ENCODE measurements at regions not wholly inside any gene's neighbourhood (a gene's known extent, or its start where the extent isn't known, plus 50 kb on each side); places are given as distances from the start of the nearest gene placed in this dataset.

DNA sequence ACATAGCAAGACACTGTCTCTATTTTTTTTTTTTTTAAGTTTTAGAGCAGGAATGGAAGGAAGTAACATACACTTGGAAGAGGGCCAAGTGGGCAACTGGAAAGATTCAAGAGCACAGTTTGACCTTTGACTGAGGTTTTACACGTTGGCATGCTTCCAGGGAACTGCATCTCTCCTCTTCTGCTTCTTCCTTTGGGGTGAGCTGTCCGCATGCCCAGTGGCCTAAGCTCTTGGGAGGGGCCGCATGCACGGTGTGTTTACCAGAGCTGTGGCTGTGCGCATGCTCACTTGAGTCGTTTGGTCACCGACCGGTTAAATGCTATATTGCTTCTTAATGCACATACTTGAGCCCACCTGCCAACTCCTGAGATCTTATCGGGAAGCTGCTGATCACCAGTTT, 727.7 kb downstream of the UQCRFS1 start:
- H3K9me3 ChIP-seq (replicated peaks), result no peaks in the 10 kb centered on the region
- TF ChIP-seq, protein P1, sequence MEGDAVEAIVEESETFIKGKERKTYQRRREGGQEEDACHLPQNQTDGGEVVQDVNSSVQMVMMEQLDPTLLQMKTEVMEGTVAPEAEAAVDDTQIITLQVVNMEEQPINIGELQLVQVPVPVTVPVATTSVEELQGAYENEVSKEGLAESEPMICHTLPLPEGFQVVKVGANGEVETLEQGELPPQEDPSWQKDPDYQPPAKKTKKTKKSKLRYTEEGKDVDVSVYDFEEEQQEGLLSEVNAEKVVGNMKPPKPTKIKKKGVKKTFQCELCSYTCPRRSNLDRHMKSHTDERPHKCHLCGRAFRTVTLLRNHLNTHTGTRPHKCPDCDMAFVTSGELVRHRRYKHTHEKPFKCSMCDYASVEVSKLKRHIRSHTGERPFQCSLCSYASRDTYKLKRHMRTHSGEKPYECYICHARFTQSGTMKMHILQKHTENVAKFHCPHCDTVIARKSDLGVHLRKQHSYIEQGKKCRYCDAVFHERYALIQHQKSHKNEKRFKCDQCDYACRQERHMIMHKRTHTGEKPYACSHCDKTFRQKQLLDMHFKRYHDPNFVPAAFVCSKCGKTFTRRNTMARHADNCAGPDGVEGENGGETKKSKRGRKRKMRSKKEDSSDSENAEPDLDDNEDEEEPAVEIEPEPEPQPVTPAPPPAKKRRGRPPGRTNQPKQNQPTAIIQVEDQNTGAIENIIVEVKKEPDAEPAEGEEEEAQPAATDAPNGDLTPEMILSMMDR (IDR thresholded peaks at IDR 0.05; ENCODE audit: borderline replicate concordance), result no peak
- no peak for DNase-seq
- no peak overlapping the region for H3K27ac ChIP-seq (replicated peaks)
- H3K4me3 ChIP-seq, result no peak overlapping the region
- intact Hi-C loops (cut with micrococcal nuclease), result no loop called here
- no peaks in the 10 kb centered on the region for H3K36me3 ChIP-seq
- peaks cover 23% of the 10 kb centered on the region for H3K27me3 ChIP-seq (ENCODE audit: low read depth)
- H3K4me1 ChIP-seq, result peaks cover 12% of the 10 kb centered on the region

DNA sequence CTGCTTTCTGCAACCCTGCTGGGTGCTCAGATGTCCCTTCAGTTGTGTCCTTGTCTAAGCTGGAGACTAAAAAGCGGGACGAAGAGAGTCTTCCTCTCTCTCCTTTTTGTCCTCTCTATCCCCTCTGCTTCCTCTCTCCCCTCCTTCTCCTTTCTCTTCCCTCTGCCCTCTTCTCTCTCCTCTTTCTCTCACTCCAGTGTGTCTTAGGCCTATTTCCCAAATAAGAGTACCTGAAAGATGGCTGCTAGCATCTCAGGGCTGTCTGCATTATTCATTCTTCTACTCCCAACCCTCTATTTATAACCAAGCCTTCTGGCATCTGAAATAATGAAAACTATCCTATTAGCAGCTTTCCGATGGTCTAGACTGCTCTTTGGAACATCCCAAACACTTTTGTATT, 729.8 kb downstream of the UQCRFS1 start:
- intact Hi-C loops (cut with micrococcal nuclease), result no loop called here
- H3K36me3 ChIP-seq, result no peaks in the 10 kb centered on the region
- H3K4me1 ChIP-seq, result peaks cover 12% of the 10 kb centered on the region
- H3K27me3 ChIP-seq (ENCODE audit: low read depth), result peaks cover 4% of the 10 kb centered on the region
- H3K4me3 ChIP-seq, result no peak overlapping the region
- H3K9me3 ChIP-seq (replicated peaks), result no peaks in the 10 kb centered on the region
- H3K27ac ChIP-seq (replicated peaks), result no peak overlapping the region
- TF ChIP-seq, protein P1 (IDR thresholded peaks at IDR 0.05; ENCODE audit: borderline replicate concordance), result no peak
- DNase-seq, result no peak

DNA sequence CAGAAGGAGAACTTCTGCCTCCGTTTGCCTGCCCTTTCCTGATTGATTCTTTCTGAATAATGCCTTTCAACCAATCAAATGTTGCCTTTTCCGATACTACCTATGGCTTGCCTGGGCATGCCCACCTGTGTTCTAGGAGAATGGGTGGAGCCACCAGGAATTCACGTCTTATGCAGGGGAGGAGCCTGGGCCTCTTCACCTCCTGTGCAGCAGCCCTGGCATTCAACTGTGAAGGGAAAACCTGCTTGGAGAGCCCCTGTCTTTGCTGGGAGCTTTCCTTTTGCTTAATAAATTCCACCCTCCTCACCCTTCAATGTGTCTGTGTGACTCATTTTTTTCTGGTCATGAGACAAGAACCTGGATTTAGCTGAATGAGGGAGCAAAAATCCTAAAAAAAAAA, 730.7 kb downstream of the UQCRFS1 start:
- DNase-seq, result no peak
- TF ChIP-seq, protein P1 (IDR thresholded peaks at IDR 0.05; ENCODE audit: borderline replicate concordance), result no peak
- intact Hi-C loops (cut with micrococcal nuclease), result no loop called here
- Histone ChIP-seq H3K36me3 (no peaks in the 10 kb centered on the region), H3K27me3 (ENCODE audit: low read depth) (no peaks in the 10 kb centered on the region), H3K4me1 (peaks cover 12% of the 10 kb centered on the region), H3K9me3 (replicated peaks) (no peaks in the 10 kb centered on the region), H3K27ac (replicated peaks) (no peak overlapping the region), H3K4me3 (no peak overlapping the region)

DNA sequence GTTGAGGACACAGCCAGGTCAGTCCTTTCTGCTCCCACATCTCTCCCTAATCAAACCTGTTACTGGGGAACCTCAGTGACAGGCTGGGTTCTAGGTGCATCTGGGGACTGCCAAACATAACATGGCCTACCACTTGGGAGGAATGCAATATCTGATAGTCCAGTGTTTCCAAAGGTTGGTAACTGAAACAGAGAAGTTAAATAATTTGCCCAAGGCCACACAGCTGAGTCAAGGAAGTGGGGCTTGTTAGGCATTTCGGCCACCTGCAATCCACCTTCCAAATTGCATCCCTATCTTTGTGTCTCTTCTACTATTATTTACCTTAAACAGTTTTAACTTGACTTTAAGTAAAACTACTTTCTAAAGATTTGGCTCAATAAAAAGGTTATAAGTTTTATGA, 731.3 kb downstream of the UQCRFS1 start:
- no peaks in the 10 kb centered on the region for H3K36me3 ChIP-seq
- no peaks in the 10 kb centered on the region for H3K27me3 ChIP-seq (ENCODE audit: low read depth)
- no peak overlapping the region for H3K27ac ChIP-seq (replicated peaks)
- peaks cover 12% of the 10 kb centered on the region for H3K4me1 ChIP-seq
- intact Hi-C loops (cut with micrococcal nuclease), result no loop called here
- TF ChIP-seq, protein P1 (IDR thresholded peaks at IDR 0.05; ENCODE audit: borderline replicate concordance), result no peak
- no peak overlapping the region for H3K4me3 ChIP-seq
- no peaks in the 10 kb centered on the region for H3K9me3 ChIP-seq (replicated peaks)
- no peak for DNase-seq

DNA sequence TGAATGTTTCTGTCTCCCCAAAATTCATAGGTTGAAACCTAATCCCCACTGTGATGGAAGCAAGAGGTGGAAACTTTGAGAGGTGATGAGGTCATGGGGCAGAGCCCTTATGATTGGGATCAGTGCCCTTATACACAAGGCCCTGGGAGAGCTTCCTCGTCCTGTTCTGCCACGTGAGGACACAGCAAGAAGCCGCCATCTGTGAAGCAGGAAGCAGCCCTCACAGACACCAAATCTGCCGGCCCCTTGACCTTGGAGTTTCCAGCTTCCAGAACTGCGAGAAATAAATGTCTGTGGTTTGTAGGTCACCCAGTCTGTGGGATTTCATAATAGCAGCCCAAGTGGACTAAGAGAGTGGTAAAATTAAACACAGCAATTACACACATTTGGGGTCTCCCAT, 737.4 kb downstream of the UQCRFS1 start:
- no peak overlapping the region for H3K27ac ChIP-seq (replicated peaks)
- no peaks in the 10 kb centered on the region for H3K4me1 ChIP-seq
- H3K4me3 ChIP-seq, result no peak overlapping the region
- TF ChIP-seq, protein P1 (IDR thresholded peaks at IDR 0.05; ENCODE audit: borderline replicate concordance), result no peak
- DNase-seq, result no peak
- H3K36me3 ChIP-seq, result no peaks in the 10 kb centered on the region
- intact Hi-C loops (cut with micrococcal nuclease), result no loop called here
- peaks cover 33% of the 10 kb centered on the region for H3K27me3 ChIP-seq (ENCODE audit: low read depth)
- H3K9me3 ChIP-seq (replicated peaks), result no peaks in the 10 kb centered on the region

DNA sequence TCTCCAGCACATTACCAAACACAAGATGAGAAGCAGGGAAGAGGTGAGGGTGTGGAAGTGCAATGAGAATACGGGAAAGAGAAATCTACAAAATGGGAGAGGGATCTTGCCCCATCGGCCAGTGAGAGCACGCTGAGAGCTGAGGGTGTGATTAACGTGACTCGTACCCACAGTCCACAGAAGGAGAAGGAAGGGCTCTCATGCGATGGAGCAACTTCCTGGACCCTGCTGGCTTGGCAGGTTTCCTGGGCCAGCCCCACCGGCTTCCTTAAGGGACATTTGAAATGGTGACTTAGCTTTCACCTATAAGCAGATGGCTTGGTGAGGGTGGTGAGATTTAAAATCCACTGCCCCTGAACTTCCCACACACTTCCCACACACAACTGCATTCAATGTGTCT, 740.1 kb downstream of the UQCRFS1 start:
- H3K9me3 ChIP-seq (replicated peaks), result no peaks in the 10 kb centered on the region
- no peak overlapping the region for H3K27ac ChIP-seq (replicated peaks)
- H3K4me3 ChIP-seq, result no peak overlapping the region
- TF ChIP-seq, protein P1 (IDR thresholded peaks at IDR 0.05; ENCODE audit: borderline replicate concordance), result no peak
- intact Hi-C loops (cut with micrococcal nuclease), result no loop called here
- no peaks in the 10 kb centered on the region for H3K4me1 ChIP-seq
- no peaks in the 10 kb centered on the region for H3K36me3 ChIP-seq
- peaks cover 56% of the 10 kb centered on the region for H3K27me3 ChIP-seq (ENCODE audit: low read depth)
- peak; percentile 36 for DNase-seq

Measured in left ventricle myocardium inferior (tissue), 1 donor.